Activated T-helper 1 cell treated with anti-CD3 and anti-CD28 coated beads, Interleukin-2, amount 50 U/mL, for 16 hours (primary cell): ENCODE measurements at regions not wholly inside any gene's neighbourhood (a gene's known extent, or its start where the extent isn't known, plus 50 kb on each side); places are given as distances from the start of the nearest gene placed in this dataset.

Source experiments
- DNase-seq, 2 donors: peaks; one replicate each; pipeline ENCODE4 v3.0.0-alpha.2; 2020; ENCODE audit warnings: low read depth in 1 of 2, low spot score in 1 of 2

DNA sequence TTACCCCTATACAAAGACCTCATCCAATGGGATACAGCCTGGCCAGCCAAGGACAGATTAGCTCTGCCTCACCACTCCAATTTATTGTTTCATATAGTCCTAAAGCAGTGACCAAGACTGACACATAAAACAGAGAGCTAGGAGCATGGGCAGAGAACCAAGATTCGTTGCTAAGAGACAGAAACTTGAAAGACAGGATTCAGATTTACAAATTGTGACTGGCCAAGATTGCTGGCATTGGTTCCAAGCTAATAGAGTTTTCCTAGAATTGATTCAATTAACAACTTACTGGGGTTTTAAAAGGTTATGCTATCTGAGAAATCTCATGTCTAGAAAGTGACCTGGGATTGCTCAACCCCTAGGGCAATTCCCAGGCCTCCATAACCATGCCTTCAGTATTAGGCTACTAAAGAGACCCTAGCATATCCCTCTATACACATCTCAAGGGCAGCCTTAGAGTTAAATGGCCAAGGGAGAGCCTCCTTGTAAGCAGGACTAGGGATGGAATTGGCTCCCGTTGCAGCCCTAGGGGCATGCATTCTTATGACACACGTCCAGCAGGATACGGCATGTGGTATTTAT, 75.6 kb downstream of the ICOS start:
- DNase-seq, result no peak

DNA sequence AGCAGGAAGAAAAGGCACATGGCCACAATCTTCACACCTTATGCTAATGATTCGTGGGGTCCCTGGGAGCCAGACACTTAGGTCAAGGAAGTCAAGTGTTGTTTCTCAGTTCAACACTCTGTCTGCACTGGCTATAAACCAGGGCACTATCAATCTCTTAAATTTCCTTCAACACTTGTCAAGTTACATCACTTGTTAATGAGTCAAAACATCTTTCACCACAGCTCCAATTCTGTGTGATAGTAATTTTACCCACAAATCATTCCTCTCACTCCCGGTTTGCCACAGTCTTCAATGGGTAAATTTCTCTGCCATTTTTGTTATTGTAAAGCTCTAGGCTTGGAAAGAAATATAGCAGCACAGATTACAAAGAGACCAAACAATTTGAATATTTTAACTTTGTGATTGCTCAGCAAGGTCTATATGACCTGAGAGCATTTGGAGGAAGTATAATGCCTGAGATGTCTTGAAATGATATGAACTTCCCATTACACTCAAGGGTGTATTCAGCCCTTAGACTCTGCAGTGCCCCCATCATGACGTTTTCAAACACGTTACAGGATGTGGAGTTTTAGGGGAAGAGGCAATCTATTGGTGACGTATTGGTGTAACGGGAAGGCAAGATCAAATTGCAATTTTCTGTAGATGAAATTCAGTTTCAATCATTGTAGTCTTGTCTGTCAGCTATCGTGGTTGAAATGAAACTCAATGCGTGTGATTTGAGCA, 78.7 kb downstream of the ICOS start:
- DNase-seq, result no peak

DNA sequence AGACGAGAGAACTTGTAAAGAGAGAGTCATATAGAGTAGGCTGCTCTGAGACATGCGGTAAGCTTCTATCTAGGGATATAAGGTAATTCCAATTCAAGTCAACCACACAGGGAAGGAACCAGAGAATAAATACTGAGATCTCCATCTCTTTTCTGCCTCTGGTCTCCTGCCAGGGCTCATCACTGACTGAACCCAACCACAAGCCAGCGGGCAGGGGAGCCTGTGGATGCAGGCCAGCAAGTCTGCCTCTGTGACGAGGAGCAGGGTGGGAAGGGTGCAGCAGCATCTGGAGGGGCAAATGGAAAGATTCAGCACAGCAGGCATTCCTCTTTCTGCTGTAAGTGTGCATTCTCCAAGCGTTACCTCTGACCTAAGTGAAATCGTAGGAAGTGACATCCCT, 82.2 kb downstream of the ICOS start:
- DNase-seq, result no peak

DNA sequence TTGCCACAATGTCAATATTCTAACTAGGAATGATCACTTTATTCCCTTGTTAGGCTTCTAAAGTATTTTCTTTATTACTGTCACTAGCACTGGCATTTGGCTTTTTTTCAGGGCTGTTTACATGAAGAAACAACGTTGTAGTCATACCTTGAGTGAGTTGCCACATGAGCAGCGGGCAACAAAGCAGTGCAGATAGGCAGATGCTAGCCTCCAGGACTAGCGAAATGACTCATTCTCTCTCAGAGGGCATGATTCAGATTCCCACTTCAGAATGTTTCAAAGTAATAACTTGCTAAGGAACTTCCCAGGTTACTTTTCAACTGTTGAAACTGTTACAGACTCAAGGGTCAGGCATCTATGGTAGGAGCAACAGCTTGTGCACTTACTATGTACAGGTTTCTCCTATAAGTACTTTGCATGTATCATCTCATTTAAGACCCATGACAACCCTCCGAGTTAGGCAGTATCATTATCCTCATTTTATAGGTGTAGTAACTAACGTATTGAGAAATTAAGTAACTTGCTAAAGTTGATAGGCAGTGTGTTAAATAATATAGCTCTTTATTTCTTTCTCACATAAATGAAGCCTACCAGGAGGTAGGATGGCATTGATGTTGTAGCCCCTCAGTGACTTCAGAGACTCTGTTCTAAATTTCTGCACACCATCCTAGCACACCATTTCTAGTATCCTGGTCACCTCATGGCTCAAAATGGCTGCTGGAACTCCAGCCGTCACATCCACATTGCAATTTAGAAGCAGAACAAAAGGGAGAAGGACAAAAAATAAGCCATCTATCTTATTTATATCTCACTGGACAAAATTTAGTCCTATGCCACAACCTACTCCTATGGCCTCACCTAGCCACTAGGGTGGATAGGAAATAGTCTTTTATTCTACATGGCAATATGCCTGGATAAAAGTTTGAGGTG, 83.3 kb downstream of the ICOS start:
- DNase-seq, result peak in 1 of 2 donors; percentile 28

DNA sequence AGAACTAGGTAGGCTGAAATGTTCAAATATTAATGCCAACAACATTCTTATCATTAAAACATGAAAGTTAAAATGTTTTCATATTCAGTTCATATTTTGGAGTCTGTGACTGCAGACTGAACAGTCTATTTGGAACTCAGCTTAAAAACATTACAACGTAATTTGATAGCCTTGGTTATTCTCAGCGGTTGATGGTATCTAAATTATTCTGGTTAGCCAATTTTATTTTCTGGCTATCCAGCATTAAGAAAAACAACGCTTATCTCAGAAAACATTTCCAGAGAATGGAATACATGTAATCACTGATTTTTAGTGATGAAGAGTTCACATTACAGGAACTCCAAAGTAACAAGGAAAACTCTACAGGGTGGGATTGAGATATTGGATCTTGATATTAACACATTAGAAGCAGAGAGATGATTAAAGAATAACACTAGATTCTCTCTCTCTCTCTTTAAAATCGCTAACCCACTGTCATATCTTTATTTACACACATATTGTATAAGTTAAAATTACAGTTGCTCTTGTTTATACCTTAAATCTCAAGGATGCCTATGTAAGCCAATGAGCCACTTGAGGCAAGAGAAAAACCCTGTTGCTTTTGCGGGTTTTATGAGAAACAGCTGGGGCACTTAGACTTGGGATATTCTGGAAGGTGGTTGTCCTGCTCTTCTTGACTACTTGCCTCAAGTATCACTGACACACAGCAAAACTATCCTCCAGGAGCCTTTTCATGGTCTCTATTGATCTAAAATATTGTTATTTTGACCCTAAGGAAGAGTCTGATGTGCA, 84.9 kb downstream of the ICOS start:
- no peak for DNase-seq

DNA sequence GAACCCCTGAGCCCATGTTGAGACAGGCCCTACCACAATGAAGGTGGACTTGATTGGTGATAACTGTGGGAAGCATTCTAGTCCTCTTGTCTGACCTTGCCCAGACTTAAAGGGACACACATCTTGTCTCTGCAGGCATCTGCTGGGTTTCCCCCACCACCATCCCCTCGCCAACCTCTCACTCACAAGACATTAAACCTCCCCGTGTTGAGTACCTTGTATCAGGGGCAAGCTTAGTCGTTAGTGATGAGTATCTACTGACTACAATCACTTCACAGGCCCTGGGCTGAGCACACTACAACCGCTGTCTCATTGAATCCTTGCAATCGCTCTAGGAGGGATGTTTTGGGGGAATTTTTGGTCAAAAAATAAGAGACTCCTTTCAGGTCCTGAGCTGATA, 86.0 kb downstream of the ICOS start:
- DNase-seq, result no peak

DNA sequence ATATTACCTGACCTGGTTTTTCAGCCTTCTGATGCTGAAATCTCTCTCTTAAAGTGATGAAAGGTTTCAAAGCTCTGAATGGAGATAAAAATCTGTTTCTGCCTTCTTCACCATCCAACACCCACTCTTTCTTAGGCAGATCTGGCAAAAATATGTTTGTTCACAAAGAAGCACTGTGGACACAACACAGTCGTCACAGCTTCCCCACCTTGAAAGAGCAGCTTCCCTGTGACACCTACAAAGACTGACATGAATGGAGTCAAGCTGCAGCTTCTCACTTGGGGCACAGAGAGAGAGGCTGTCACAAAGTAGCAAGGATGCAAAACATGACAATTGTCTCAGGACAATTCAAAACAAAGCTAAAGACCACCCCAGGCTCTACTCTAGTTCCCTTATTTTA, 86.5 kb downstream of the ICOS start:
- no peak for DNase-seq

DNA sequence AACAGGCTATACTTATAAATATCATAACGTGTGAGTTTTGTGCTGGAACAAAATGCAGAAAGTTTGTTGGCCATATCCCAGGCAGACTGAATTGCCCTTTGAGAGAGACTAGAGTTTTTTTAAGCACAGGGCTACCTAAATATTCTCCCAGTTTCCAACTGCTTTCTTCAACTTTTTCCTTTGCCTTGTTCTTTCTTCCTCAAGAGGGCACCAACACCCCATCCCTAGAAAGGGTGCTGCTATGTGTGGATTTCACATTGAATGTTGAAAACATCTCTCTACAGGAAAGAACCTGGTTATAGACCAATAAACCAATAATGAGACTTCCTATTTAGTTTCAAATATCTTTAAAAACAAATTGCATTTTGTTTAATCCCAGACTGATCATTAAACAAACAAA, 87.9 kb downstream of the ICOS start:
- no peak for DNase-seq

DNA sequence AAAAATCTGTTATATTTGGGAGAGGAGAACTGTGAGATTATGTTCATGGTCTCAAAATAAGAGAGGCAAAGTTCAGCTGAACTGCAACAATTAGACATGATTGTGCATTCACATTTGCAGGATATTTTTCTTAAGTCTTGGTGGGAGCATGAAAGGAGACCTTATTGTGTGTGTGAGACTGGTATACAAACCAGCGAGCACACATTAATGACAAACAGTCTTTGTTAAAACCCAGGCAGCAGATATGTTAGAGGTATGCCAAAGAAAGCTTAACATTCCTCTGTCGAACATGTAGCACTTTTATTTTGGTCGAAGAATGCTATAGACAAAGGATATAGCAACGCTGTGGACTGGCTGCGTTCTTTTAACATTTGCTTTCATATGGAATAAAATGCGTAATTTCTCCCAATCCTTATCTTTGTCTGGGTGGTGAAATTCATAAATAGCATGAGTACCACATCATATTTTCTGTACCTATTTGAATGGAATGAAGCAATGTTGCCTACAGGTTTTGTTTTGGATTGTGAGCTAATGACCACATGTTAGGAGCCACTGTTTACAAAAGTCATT, 88.4 kb downstream of the ICOS start:
- DNase-seq, result no peak

DNA sequence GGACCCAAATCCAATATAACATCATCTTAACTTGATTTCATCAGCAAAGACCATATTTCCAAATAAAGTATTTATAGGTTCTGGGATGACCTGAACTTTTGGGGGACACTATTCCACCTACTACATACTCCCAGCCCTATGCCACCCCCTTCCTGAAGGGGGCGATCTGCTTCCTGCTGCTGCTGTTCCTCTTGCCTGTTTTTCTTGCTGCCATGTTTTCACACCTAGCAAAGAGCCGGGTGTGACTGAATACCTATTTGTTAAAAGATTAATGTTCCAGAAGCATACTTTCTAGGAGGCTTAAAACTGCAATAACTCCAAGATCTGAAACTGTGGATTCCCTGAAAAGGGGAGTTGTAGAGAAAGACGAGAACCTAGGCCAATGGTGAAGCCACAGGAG, 89.7 kb downstream of the ICOS start:
- DNase-seq, result no peak

DNA sequence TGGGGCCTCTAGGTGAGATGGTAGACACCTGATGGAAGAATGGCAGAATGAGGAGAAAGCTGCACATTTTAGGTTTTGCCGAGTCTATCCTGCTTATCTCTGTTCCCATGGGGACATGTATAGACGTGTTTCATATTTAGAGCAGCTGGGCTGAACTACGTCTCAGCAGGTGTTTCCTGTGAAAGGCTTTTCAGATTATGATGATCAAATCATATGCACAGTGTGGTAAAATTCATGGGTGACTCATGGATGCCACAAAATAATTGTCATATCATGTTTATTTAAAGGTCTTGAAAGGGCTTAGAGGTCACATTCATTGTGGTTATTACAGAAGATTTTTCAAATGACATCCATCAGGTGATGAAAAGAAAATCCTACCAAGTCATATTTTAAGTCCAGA, 90.5 kb downstream of the ICOS start:
- no peak for DNase-seq

DNA sequence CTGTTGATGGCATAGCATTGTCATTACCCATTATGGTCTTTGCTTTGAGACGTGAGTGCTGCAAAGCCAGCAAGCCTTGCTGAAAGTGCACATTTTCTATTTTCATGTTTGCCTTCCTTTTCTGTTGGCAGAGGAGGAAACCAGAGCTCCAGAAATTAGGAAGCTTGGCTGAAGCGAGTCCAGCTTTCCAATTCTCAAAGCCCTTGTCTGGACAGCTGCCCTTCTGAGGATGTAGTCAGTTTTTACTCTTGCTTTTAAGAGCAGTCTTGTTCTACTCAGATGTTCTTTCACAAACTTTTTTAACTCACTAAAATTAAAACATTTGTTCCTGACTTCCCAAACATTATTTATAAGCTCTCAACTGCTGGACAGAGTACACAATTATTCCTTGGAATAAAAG, 93.8 kb downstream of the ICOS start:
- no peak for DNase-seq

DNA sequence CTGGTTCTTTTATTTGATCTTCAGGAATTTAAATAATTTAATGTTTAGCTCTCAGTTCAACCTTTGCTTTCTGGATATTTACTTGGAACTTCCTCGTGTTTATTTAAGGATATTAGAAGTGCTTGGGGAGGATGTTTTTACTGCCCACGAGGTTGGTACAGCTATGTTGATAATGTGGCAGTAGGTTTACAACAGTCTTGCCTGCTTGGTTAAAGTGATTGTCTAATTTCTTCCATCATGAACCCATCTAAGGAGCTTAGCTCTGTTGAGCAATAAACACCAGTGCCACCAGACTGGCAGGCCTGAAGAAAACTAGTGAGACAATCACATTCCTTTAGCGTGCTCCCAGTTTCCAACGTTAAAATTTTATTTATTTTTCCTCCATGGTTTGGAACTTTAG, 94.5 kb downstream of the ICOS start:
- no peak for DNase-seq

DNA sequence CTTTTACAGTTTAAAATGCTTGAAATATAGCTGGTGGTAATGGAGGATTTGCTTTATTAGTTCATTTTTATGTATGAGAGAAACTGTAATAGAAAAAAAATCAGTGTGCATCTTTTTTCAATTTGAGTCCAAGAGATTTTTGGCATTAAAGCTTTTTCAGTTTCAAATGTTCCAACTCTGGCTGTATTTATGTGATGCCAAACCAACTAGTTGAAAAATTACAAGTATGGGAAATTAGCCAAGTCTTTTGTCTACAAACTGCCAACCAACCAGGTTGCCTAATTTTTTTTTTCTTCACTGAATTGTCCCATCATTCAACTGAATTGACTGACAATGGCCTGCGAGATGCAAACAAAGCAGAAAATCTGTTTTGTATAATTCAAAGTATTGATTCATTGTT, 95.7 kb downstream of the ICOS start:
- DNase-seq, result no peak

DNA sequence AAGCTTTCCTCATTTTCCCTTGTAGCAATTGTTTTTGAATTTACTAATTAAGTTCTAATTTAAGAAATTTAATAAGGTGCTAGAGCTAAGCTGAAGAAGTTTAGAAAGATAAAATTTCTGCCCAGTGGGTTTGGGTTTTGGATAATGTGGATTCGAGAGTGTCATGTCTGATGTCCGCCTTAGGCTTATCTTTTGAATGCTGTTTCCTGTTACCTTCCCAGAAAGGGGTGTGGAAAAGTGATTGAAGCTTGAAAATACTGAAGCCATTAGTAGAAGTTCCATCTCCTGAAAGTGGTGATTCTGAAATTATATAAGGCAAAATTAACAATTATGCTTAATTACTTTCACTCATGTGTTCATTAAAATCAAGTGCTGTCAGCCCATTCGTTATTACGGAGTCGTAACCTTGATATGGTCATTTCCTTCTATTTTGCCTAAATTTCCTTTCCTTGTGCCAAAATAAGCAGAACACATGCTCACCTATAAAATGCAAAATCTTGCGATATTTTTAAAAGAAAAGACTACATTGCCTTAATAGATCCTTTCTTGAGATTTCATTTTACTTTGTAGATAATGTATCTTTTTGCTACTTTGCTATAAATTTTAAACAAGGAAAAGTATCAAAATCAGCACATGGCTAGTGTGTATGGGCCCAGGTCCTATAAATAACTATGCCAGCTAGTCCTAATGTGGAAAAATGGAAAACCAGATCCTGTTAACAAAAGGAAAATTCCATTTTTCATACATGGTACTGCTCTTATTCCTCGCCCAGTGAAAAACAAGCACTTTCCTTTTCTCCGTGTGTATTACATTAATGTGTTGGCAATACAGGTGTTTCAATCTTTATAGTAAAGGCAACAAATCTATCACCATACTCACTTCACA, 97.3 kb downstream of the ICOS start:
- no peak for DNase-seq

DNA sequence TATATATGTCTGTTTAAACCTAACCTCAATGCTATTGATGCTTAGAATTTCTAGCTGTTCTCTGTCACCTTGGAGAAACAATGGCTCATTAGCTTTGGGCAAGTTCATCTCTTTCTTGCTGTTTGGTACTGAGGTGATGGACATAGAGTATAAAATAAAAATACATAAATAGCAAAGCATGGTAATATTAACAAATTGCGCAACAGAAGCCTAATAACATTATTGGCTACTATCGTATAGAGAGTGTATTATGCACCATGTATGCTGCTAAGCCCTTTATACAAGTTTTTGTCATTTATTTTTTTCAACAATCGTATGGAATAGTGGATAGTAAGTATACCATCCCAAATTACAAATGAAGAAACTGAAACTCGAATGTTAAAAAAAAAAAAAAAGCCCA, 100.1 kb downstream of the ICOS start:
- DNase-seq, result no peak

DNA sequence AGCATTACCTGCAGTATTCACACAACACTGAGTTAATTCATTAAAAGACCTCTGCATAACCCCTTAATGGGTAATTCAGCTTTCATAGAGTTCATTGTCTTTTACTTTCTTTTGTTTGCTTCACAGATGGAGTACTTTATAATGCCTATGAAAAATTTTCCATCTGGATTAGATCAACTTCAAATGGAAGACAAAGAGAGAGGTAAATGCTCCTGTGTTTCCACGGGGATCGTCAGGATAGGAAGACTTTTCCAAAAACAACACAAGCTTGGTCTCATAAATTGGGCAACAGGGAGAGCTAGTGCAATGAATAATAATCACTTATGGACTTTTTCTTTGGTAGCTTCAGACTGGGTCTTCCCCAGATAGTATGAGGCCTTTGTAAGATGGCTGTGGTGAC, 100.7 kb downstream of the ICOS start:
- no peak for DNase-seq

DNA sequence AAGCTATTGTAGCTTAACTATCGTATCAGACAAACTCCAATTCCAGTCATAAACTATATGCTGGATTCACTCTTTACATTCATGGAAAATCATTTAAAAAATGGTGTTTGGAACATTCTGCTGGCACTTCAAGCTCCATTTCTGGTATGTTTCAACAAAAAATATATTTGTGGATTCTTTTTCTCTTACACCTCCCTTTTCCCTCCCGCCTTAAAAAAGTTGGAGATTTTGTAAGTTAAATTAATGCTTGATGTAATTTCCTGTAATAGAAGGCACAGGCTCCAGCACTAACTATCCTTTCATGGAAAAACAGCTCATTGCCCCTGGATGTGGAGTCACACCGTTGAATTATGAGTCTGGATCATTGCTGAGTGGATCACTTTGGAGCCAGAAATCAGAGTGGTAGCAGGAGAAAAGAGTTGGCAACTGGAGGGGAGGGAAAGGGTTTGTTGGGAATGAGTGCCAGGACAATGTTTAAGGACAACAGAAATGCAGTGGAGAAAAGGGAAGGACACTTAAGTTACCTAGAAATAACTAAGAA, 102.8 kb downstream of the ICOS start:
- no peak for DNase-seq

DNA sequence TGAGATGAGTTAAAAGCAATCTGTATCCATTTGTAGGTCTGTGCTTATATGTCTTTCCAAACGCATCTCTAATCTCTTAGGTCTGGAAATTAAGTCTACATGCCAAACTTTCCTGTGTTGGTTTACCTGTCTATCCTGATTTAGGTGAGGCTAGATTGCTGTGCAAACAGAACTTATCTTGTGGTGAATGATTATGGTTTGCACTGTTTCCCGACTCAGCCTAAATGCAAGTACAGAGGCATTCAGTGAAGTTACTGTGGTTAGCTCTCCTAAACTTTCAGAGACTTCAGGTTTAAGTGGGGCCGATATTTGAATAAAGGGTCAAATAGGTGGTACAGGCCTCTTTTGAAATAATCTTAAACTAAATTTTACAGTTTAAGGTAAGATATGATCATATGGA, 103.5 kb downstream of the ICOS start:
- DNase-seq, result no peak

DNA sequence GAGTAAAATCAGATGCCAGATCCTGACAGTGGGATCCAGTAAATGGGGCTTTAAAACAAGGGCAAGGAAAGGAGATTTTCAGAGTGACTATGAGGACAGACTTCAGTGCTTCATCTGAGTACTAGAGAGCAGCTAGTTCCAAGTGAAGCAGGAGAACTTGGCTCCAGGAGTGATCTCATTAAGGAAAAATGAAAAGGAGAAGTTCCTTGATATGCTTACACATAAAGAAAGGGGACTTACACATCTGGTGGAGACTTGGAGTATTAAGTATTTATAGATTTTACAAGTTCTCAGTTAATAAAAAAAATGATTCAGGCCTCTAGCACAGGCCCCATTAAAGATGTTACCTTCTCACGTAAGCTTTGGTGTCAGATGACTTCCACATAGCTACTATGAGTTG, 105.8 kb downstream of the ICOS start:
- DNase-seq, result no peak
